CD14-positive monocyte (primary cell): ENCODE measurements at regions not wholly inside any gene's neighbourhood (a gene's known extent, or its start where the extent isn't known, plus 50 kb on each side); places are given as distances from the start of the nearest gene placed in this dataset.

Experiments used
- DNase-seq, 3 donors: peaks; one replicate each; pipeline ENCODE4 v3.0.0-alpha.2; 2011 to 2022
- H2AFZ ChIP-seq: 2 replicates; pipeline ENCODE4 v1.6.0; 2012; ENCODE audit warnings: mild to moderate bottlenecking, low read depth, low read length, inconsistent platforms; ENCODE audit not compliant: insufficient read depth, poor library complexity, severe bottlenecking
- H3K27ac ChIP-seq, 2 donors: 1 replicate in 1 of 2; 2 replicates in 1 of 2; pipeline ENCODE4 v1.5.1; 2012 to 2013; ENCODE audit warnings: low read length in 2 of 2, control low read depth in 1 of 2, inconsistent platforms in 1 of 2, low read depth in 1 of 2, mild to moderate bottlenecking in 1 of 2
- H3K27me3 ChIP-seq, 2 donors: one replicate each; pipeline versions ENCODE4 v1.6.0 to v1.6.1; 2011 to 2013; ENCODE audit warnings: low read length in 2 of 2; ENCODE audit not compliant: control insufficient read depth in 2 of 2, insufficient read depth in 2 of 2
- H3K36me3 ChIP-seq, 2 donors: replicated peaks in 1 of 2; 1 replicate in 1 of 2; 2 replicates in 1 of 2; pipeline versions ENCODE4 v1.5.1 to v1.6.1; 2012 to 2013; ENCODE audit warnings: low read length in 2 of 2, control low read depth in 1 of 2, inconsistent platforms in 1 of 2, mild to moderate bottlenecking in 1 of 2; ENCODE audit not compliant: insufficient read depth in 2 of 2, control insufficient read depth in 1 of 2
- H3K4me1 ChIP-seq, 2 donors: 1 replicate in 1 of 2; 2 replicates in 1 of 2; pipeline versions ENCODE4 v1.5.1 to v1.6.1; 2012 to 2013; ENCODE audit warnings: low read length in 2 of 2, control low read depth in 1 of 2, inconsistent platforms in 1 of 2, mild to moderate bottlenecking in 1 of 2, moderate library complexity in 1 of 2; ENCODE audit not compliant: insufficient read depth in 2 of 2, control insufficient read depth in 1 of 2
- H3K4me2 ChIP-seq: replicated peaks from 2 replicates; pipeline ENCODE3; 2012; ENCODE audit warnings: low read length, moderate library complexity, mild to moderate bottlenecking; ENCODE audit not compliant: poor library complexity, severe bottlenecking; ENCODE audit errors: extremely low read depth
- H3K4me3 ChIP-seq, 3 experiments: fragments of 200-600 bp in 1 of 3; sonication (generic) in 1 of 3; replicated peaks in 1 of 3; 1 replicate in 2 of 3; 2 replicates in 1 of 3; pipeline ENCODE4 v1.5.1; 2011 to 2013; ENCODE audit warnings: low read length in 3 of 3, mild to moderate bottlenecking in 3 of 3, control low read depth in 2 of 3, low read depth in 2 of 3, inconsistent platforms in 1 of 3, moderate library complexity in 1 of 3
- H3K79me2 ChIP-seq: 2 replicates; pipeline ENCODE4 v1.6.0; 2012; ENCODE audit warnings: mild to moderate bottlenecking, control low read depth, inconsistent platforms, low read length, moderate library complexity; ENCODE audit not compliant: insufficient read depth
- H3K9ac ChIP-seq: 2 replicates; pipeline ENCODE4 v1.6.0; 2017; ENCODE audit warnings: low read length, mild to moderate bottlenecking; ENCODE audit not compliant: insufficient read depth, poor library complexity, severe bottlenecking
- H3K9me3 ChIP-seq, 2 donors: replicated peaks in 1 of 2; 1 replicate in 1 of 2; 2 replicates in 1 of 2; pipeline versions ENCODE4 v1.5.1 to v1.6.1; 2012 to 2013; ENCODE audit warnings: low read length in 2 of 2, control low read depth in 1 of 2; ENCODE audit not compliant: control insufficient read depth in 1 of 2, insufficient read depth in 1 of 2
- H4K20me1 ChIP-seq: 2 replicates; pipeline ENCODE4 v1.6.0; 2012; ENCODE audit warnings: mild to moderate bottlenecking, low read length, control low read depth, moderate library complexity; ENCODE audit not compliant: insufficient read depth
- H3K27ac Mint-ChIP-seq, 7 donors: one replicate each; pipeline ENCODE4 v1.8.0; 2020; ENCODE audit warnings: mild to moderate bottlenecking in 7 of 7, mixed read lengths in 7 of 7, moderate library complexity in 6 of 7, inconsistent platforms in 2 of 7
- H3K27me3 Mint-ChIP-seq, 3 donors: one replicate each; pipeline ENCODE4 v1.8.0; 2021 to 2022; ENCODE audit warnings: low read depth in 3 of 3, mild to moderate bottlenecking in 3 of 3, mixed read lengths in 3 of 3, moderate library complexity in 3 of 3, inconsistent platforms in 1 of 3
- H3K36me3 Mint-ChIP-seq, 2 donors: one replicate each; pipeline ENCODE4 v1.8.0; 2020; ENCODE audit warnings: mixed read lengths in 2 of 2, inconsistent platforms in 1 of 2, mild to moderate bottlenecking in 1 of 2
- H3K4me1 Mint-ChIP-seq: one replicate; pipeline ENCODE4 v1.8.0; 2020; ENCODE audit warnings: mild to moderate bottlenecking, mixed read lengths
- H3K4me3 Mint-ChIP-seq, 2 donors: one replicate each; pipeline ENCODE4 v1.8.0; 2020; ENCODE audit warnings: mild to moderate bottlenecking in 2 of 2, mixed read lengths in 2 of 2, moderate library complexity in 1 of 2
- H3K9me3 Mint-ChIP-seq, 7 donors: one replicate each; pipeline ENCODE4 v1.8.0; 2020 to 2022; ENCODE audit warnings: mixed read lengths in 7 of 7, mild to moderate bottlenecking in 6 of 7, moderate library complexity in 6 of 7, inconsistent platforms in 2 of 7
- WGBS: methylation state at CpG from one replicate; pipeline ENCODE4 v1.1.5; 2013; ENCODE audit warnings: missing lambda C conversion rate; ENCODE audit not compliant: insufficient coverage; 5-methylcytosine and 5-hydroxymethylcytosine counted together
- intact Hi-C, 2 donors: fragments of 100-400 bp; cut with micrococcal nuclease; formaldehyde crosslinking; loops; one replicate each; pipeline versions ENCODE4 v1.15.0 to v1.15.1; 2023
- TF ChIP-seq, protein P1 (sequence below): fragments of 200-600 bp; IDR thresholded peaks from one replicate; pipeline ENCODE4 v1.8.0; 2022; ENCODE audit warnings: antibody characterized with exemption, mild to moderate bottlenecking

DNA sequence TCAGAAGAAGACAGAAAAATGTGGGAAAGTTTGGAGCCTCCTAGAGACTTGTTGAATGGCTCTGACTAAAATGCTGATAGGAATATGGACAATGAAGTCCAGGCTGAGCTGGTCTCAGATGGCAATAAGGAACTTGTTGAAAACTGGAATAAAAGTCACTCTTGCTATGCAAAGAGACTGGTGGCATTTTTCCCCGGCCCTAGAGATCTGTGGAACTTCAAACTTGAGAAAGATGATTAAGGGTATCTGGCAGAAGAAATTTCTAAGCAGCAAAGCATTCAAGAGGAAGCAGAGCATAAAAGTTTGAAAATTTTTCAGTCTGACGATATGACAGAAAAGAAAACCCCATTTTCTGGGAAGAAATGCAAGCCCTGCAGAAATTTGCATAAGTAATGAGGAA, 159.3 kb downstream of the MREG start:
- Histone ChIP-seq H2AFZ (no peak overlapping the region), H3K4me2 (no peak overlapping the region), H3K4me3 (no peak overlapping the region), H3K9ac (no peak overlapping the region), H3K27ac (no peak overlapping the region), H3K4me1 (no peaks in the 10 kb centered on the region), H3K27me3 (no peaks in the 10 kb centered on the region), H3K36me3 (no peaks in the 10 kb centered on the region), H3K9me3 (peaks cover 21 to 27% of the 10 kb centered on the region in 2 donors), H4K20me1 (no peaks in the 10 kb centered on the region), H3K79me2 (no peaks in the 10 kb centered on the region)
- DNase-seq = no peak
- Mint-ChIP-seq H3K36me3 (peaks cover 0 to 3% of the 10 kb centered on the region in 2 donors), H3K9me3 (peaks cover 13 to 20% (median 16%) of the 10 kb centered on the region in 7 donors), H3K4me3 (no peak overlapping the region), H3K27me3 (peaks cover 0 to 2% (median 0%) of the 10 kb centered on the region in 3 donors), H3K4me1 (peaks cover 7% of the 10 kb centered on the region), H3K27ac (no peak overlapping the region)
- WGBS = 89% methylated on average over 1 of the region's 2 CpGs
- TF ChIP-seq, protein P1, sequence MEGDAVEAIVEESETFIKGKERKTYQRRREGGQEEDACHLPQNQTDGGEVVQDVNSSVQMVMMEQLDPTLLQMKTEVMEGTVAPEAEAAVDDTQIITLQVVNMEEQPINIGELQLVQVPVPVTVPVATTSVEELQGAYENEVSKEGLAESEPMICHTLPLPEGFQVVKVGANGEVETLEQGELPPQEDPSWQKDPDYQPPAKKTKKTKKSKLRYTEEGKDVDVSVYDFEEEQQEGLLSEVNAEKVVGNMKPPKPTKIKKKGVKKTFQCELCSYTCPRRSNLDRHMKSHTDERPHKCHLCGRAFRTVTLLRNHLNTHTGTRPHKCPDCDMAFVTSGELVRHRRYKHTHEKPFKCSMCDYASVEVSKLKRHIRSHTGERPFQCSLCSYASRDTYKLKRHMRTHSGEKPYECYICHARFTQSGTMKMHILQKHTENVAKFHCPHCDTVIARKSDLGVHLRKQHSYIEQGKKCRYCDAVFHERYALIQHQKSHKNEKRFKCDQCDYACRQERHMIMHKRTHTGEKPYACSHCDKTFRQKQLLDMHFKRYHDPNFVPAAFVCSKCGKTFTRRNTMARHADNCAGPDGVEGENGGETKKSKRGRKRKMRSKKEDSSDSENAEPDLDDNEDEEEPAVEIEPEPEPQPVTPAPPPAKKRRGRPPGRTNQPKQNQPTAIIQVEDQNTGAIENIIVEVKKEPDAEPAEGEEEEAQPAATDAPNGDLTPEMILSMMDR = no peak
- intact Hi-C loops = no loop called here

DNA sequence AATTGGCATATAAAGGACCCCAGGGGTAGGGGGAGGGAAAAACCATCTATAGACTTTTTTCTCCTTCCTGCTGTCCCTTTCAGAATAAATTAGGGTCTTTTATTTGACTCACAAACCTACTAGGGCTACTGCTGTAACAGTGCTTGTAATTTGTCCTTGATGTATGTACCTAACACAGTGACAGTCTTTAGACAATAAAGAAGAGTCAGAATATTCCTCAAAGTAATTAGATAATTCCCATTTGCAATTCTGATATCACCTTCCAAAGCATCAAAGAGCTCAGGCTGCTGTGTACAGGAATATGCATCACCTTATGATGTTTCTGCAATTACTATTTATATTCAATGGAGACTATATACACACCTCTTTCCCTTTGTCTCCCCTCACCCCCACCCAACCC, 161.7 kb downstream of the MREG start:
- H4K20me1 ChIP-seq = no peaks in the 10 kb centered on the region
- no peak overlapping the region for H3K27ac Mint-ChIP-seq
- H3K9me3 Mint-ChIP-seq = peaks cover 15 to 23% (median 19%) of the 10 kb centered on the region in 7 donors
- H3K4me3 Mint-ChIP-seq = no peak overlapping the region
- no peak overlapping the region for H3K9ac ChIP-seq
- no peak for DNase-seq
- intact Hi-C loops = no loop called here
- peaks cover 24 to 27% of the 10 kb centered on the region in 2 donors for H3K9me3 ChIP-seq
- no peaks in the 10 kb centered on the region for H3K27me3 ChIP-seq
- H3K36me3 ChIP-seq = no peaks in the 10 kb centered on the region
- no peak overlapping the region for H2AFZ ChIP-seq
- no peak overlapping the region for H3K27ac ChIP-seq
- peaks cover 16 to 17% of the 10 kb centered on the region in 2 donors for H3K4me1 ChIP-seq
- H3K4me3 ChIP-seq = no peak overlapping the region
- H3K4me1 Mint-ChIP-seq = peaks cover 17% of the 10 kb centered on the region
- peaks cover 0 to under 1% (median 0%) of the 10 kb centered on the region in 3 donors for H3K27me3 Mint-ChIP-seq
- TF ChIP-seq, protein P1 = no peak
- H3K36me3 Mint-ChIP-seq = peaks cover 0 to 3% of the 10 kb centered on the region in 2 donors
- H3K79me2 ChIP-seq = no peaks in the 10 kb centered on the region
- no peak overlapping the region for H3K4me2 ChIP-seq
